H54 (cell line): ENCODE measurements at regions not wholly inside any gene's neighbourhood (a gene's known extent, or its start where the extent isn't known, plus 50 kb on each side); places are given as distances from the start of the nearest gene placed in this dataset.
"Not testable (repeated sequence)": the region's sequence is repeated elsewhere in the genome, so short reads cannot be mapped to it uniquely, and the experiment has no call there.

Experiments
- DNase-seq: peaks from one replicate; pipeline ENCODE4 v3.0.0; 2011; ENCODE audit warnings: low spot score, mixed read lengths; ENCODE audit not compliant: insufficient read length
- FAIRE-seq: peaks from 3 replicates; lab custom pipeline; 2011; peaks lifted over from hg19 to GRCh38; lab: Jason Lieb, UNC
- POLR2A ChIP-seq: IDR thresholded peaks from 2 replicates; pipeline ENCODE4 v1.6.1; 2011; ENCODE audit warnings: low read depth, mild to moderate bottlenecking, low read length

- not testable (repeated sequence) for FAIRE-seq, DNase-seq
Observed at GRCh38 chr6:147651-148050, 144.6 kb upstream of the DUSP22 start.

- DNase-seq, FAIRE-seq: not testable (repeated sequence)
Observed at GRCh38 chr6:148051-148984, 144.0 kb upstream of the DUSP22 start.

GRCh38 chr6:150147-150546 is 142.1 kb upstream of the DUSP22 start:
- not testable (repeated sequence) for FAIRE-seq, DNase-seq

- not testable (repeated sequence) for DNase-seq, FAIRE-seq
Observed at GRCh38 chr6:152436-152835, 139.9 kb upstream of the DUSP22 start.

- not testable (repeated sequence) for DNase-seq, FAIRE-seq
Observed at GRCh38 chr6:153026-153425, 139.3 kb upstream of the DUSP22 start.

GRCh38 chr6:153867-154266 is 138.4 kb upstream of the DUSP22 start:
- DNase-seq, FAIRE-seq: not testable (repeated sequence)

GRCh38 chr6:154321-155092 is 137.8 kb upstream of the DUSP22 start:
- not testable (repeated sequence) for DNase-seq, FAIRE-seq

GRCh38 chr6:156010-156409 is 136.3 kb upstream of the DUSP22 start:
- no peak for FAIRE-seq
- DNase-seq = no peak
- TF ChIP-seq POLR2A = no peak

- FAIRE-seq, DNase-seq: not testable (repeated sequence)
Observed at GRCh38 chr6:156441-157140, 135.7 kb upstream of the DUSP22 start.

GRCh38 chr6:157176-157575 is 135.1 kb upstream of the DUSP22 start:
- FAIRE-seq, DNase-seq: not testable (repeated sequence)

GRCh38 chr6:161657-162056 is 130.6 kb upstream of the DUSP22 start:
- FAIRE-seq, DNase-seq: not testable (repeated sequence)

GRCh38 chr6:164720-165119 is 127.6 kb upstream of the DUSP22 start:
- DNase-seq (no peak), FAIRE-seq (no peak)
- no peak for TF ChIP-seq POLR2A

- no peak for DNase-seq
- TF ChIP-seq POLR2A = no peak
- FAIRE-seq = no peak
Observed at GRCh38 chr6:165263-165662, 127.0 kb upstream of the DUSP22 start.

- FAIRE-seq = no peak
- TF ChIP-seq POLR2A = no peak
- no peak for DNase-seq
Observed at GRCh38 chr6:165906-166305, 126.4 kb upstream of the DUSP22 start.
